Smooth muscle cell (in vitro differentiated cells): ENCODE measurements at regions not wholly inside any gene's neighbourhood (a gene's known extent, or its start where the extent isn't known, plus 50 kb on each side); places are given as distances from the start of the nearest gene placed in this dataset.

Experiments
- DNase-seq: peaks from one replicate; lab custom pipeline; 2025; ENCODE audit not compliant: unreplicated experiment; lab: John Stamatoyannopoulos, UW
- H2AFZ ChIP-seq: fragments of 200-600 bp; sonication (generic); 2 replicates; pipeline ENCODE4 v1.6.0; 2016; ENCODE audit warnings: antibody characterized with exemption, low read depth, mild to moderate bottlenecking
- H3F3A ChIP-seq: fragments of 200-600 bp; sonication (generic); 2 replicates; pipeline ENCODE4 v1.6.0; 2017; ENCODE audit warnings: antibody characterized with exemption, low read depth
- H3K27ac ChIP-seq: fragments of 200-600 bp; sonication (generic); 2 replicates; pipeline ENCODE4 v1.5.1; 2016; ENCODE audit warnings: low read depth, mild to moderate bottlenecking
- H3K27me3 ChIP-seq: fragments of 200-600 bp; sonication (generic); 2 replicates; pipeline ENCODE4 v1.6.1; 2016; ENCODE audit warnings: low read depth, mild to moderate bottlenecking
- H3K36me3 ChIP-seq: fragments of 200-600 bp; sonication (generic); 2 replicates; pipeline ENCODE4 v1.5.1; 2016; ENCODE audit warnings: low read depth
- H3K4me1 ChIP-seq: fragments of 200-600 bp; sonication (generic); 2 replicates; pipeline ENCODE4 v1.5.1; 2016; ENCODE audit warnings: low read depth
- H3K4me2 ChIP-seq: fragments of 200-600 bp; sonication (generic); 2 replicates; pipeline ENCODE4 v1.6.0; 2016; ENCODE audit warnings: mild to moderate bottlenecking
- H3K4me3 ChIP-seq: fragments of 200-600 bp; sonication (generic); 2 replicates; pipeline ENCODE4 v1.5.1; 2016; ENCODE audit warnings: mild to moderate bottlenecking
- H3K79me2 ChIP-seq: fragments of 200-600 bp; sonication (generic); 2 replicates; pipeline ENCODE4 v1.6.0; 2016; ENCODE audit warnings: low read depth, mild to moderate bottlenecking
- H3K9ac ChIP-seq: fragments of 200-600 bp; sonication (generic); 2 replicates; pipeline ENCODE4 v1.6.0; 2016; ENCODE audit warnings: low read depth
- H3K9me3 ChIP-seq: fragments of 200-600 bp; sonication (generic); replicated peaks from 2 replicates; pipeline ENCODE4 v1.5.1; 2016; ENCODE audit warnings: low read depth
- H4K20me1 ChIP-seq: fragments of 200-600 bp; sonication (generic); 2 replicates; pipeline ENCODE4 v1.6.0; 2016; ENCODE audit warnings: low read depth
- WGBS: methylation state at CpG from one replicate; pipeline ENCODE4 v1.1.7; 2016; ENCODE audit warnings: low lambda C conversion rate; 5-methylcytosine and 5-hydroxymethylcytosine counted together
- TF ChIP-seq, protein P1 (sequence below): fragments of 200-600 bp; sonication (generic); IDR thresholded peaks from 2 replicates; pipeline ENCODE4 v1.5.1; 2017; ENCODE audit warnings: borderline replicate concordance, mild to moderate bottlenecking, antibody characterized with exemption; ENCODE audit not compliant: insufficient read depth, poor library complexity, severe bottlenecking

- H3K36me3 ChIP-seq: no peaks in the 10 kb centered on the region
- no peaks in the 10 kb centered on the region for H4K20me1 ChIP-seq
- peaks cover 18% of the 10 kb centered on the region for H3K4me1 ChIP-seq
- H2AFZ ChIP-seq: no peak overlapping the region
- no peaks in the 10 kb centered on the region for H3K79me2 ChIP-seq
- H3K9ac ChIP-seq: no peak overlapping the region
- TF ChIP-seq, protein P1, sequence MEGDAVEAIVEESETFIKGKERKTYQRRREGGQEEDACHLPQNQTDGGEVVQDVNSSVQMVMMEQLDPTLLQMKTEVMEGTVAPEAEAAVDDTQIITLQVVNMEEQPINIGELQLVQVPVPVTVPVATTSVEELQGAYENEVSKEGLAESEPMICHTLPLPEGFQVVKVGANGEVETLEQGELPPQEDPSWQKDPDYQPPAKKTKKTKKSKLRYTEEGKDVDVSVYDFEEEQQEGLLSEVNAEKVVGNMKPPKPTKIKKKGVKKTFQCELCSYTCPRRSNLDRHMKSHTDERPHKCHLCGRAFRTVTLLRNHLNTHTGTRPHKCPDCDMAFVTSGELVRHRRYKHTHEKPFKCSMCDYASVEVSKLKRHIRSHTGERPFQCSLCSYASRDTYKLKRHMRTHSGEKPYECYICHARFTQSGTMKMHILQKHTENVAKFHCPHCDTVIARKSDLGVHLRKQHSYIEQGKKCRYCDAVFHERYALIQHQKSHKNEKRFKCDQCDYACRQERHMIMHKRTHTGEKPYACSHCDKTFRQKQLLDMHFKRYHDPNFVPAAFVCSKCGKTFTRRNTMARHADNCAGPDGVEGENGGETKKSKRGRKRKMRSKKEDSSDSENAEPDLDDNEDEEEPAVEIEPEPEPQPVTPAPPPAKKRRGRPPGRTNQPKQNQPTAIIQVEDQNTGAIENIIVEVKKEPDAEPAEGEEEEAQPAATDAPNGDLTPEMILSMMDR: no peak
- H3K27me3 ChIP-seq: peaks cover 4% of the 10 kb centered on the region
- H3K27ac ChIP-seq: no peak overlapping the region
- no peak overlapping the region for H3K4me3 ChIP-seq
- no peak for DNase-seq
- 92% methylated on average over 4 of the region's 4 CpGs for WGBS
- H3F3A ChIP-seq: no peaks in the 10 kb centered on the region
- H3K4me2 ChIP-seq: no peak overlapping the region
- H3K9me3 ChIP-seq: no peaks in the 10 kb centered on the region
Measured at GRCh38 chr1:47681735-47682134, 243.9 kb downstream of the FOXD2 start.

DNA sequence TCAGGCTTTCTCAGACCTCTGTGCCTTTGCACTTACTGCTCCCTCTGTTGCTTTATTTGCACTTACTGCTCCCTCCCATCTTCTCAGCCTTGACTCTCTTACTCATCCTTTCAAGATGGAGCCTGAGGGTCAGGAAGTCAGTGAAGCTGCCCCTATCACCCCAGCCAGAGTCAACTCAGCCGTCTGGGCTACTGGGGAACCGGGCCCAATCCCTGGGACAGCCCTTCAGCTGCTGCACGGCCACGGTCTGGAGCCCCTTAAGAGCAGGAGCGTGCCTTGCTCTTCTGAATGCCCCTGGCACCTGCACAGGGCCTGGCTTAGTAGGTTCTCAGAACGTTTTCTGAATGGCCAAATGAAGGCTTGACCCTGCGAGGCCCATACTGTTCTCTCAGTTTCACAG, 244.4 kb downstream of the FOXD2 start:
- DNase-seq: no peak
- TF ChIP-seq, protein P1: no peak

DNA sequence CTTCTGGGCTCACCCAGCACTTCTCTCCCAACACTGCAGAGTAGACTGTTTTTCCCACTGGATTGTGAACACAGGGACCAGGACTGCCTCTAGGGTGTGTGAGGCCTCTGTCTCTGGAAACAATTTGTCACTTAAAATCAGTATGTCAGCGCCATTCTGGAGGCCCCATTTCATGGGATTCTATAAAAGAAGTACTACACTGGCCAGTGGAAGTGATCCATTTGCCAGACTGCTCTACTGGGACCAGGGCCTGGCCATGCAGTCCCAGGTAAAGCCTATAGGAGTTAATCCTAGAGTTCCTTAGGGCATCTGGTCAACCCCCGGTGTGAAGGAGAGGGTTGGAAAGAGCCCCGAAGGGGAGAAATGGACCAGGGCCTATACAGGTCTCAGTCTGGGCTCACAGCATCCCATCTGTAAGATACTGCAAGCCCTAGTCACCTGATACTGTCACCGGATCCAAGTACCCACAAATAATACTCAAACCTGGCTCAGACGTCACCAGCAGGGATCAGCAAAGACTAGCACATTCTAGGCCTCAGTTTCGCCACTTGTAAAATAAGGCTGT, 245.0 kb downstream of the FOXD2 start:
- Histone ChIP-seq H3K4me1 (peaks cover 29% of the 10 kb centered on the region), H4K20me1 (no peaks in the 10 kb centered on the region), H3F3A (no peaks in the 10 kb centered on the region), H3K9me3 (no peaks in the 10 kb centered on the region), H3K79me2 (no peaks in the 10 kb centered on the region), H3K4me2 (no peak overlapping the region), H3K9ac (no peak overlapping the region), H3K36me3 (no peaks in the 10 kb centered on the region), H3K27ac (no peak overlapping the region), H3K27me3 (peaks cover 14% of the 10 kb centered on the region), H3K4me3 (no peak overlapping the region), H2AFZ (no peak overlapping the region)
- 89% methylated on average over 6 of the region's 6 CpGs for WGBS
- TF ChIP-seq, protein P1: no peak
- DNase-seq: no peak

More for the DNA sequence above, 244.4 kb downstream of the FOXD2 start:
- peaks cover 22% of the 10 kb centered on the region for H3K4me1 ChIP-seq
- WGBS: 91% methylated on average over 7 of the region's 7 CpGs
- H3K27me3 ChIP-seq: peaks cover 8% of the 10 kb centered on the region
- no peak overlapping the region for H3K4me2 ChIP-seq
- H4K20me1 ChIP-seq: no peaks in the 10 kb centered on the region
- no peaks in the 10 kb centered on the region for H3K79me2 ChIP-seq
- H3K9me3 ChIP-seq: no peaks in the 10 kb centered on the region
- H3K27ac ChIP-seq: no peak overlapping the region
- no peaks in the 10 kb centered on the region for H3K36me3 ChIP-seq
- no peak overlapping the region for H3K9ac ChIP-seq
- no peak overlapping the region for H2AFZ ChIP-seq
- H3K4me3 ChIP-seq: no peak overlapping the region
- no peaks in the 10 kb centered on the region for H3F3A ChIP-seq

- no peaks in the 10 kb centered on the region for H4K20me1 ChIP-seq
- no peak overlapping the region for H3K9ac ChIP-seq
- peaks cover 19% of the 10 kb centered on the region for H3K27me3 ChIP-seq
- H3F3A ChIP-seq: no peaks in the 10 kb centered on the region
- H3K9me3 ChIP-seq: no peaks in the 10 kb centered on the region
- TF ChIP-seq, protein P1: no peak
- H3K36me3 ChIP-seq: no peaks in the 10 kb centered on the region
- H3K79me2 ChIP-seq: no peaks in the 10 kb centered on the region
- H3K27ac ChIP-seq: no peak overlapping the region
- WGBS: 90% methylated on average over 3 of the region's 3 CpGs
- H2AFZ ChIP-seq: no peak overlapping the region
- peaks cover 34% of the 10 kb centered on the region for H3K4me1 ChIP-seq
- H3K4me3 ChIP-seq: no peak overlapping the region
- DNase-seq: no peak
- H3K4me2 ChIP-seq: no peak overlapping the region
Measured at GRCh38 chr1:47683401-47683800, 245.6 kb downstream of the FOXD2 start.
